DOHH2 (cell line): ENCODE measurements at regions not wholly inside any gene's neighbourhood (a gene's known extent, or its start where the extent isn't known, plus 50 kb on each side); places are given as distances from the start of the nearest gene placed in this dataset.

Experiments used
- H3F3A ChIP-seq: fragments of 200-600 bp; sonication (generic), shearing (Covaris generic); 2 replicates; pipeline ENCODE4 v1.6.0; 2016; ENCODE audit warnings: antibody characterized with exemption, mild to moderate bottlenecking; ENCODE audit not compliant: control insufficient read depth, insufficient read depth
- H3K27ac ChIP-seq: fragments of 200-600 bp; sonication (generic); 2 replicates; pipeline ENCODE4 v1.5.1; 2014; ENCODE audit warnings: low read depth, mild to moderate bottlenecking, low read length, moderate library complexity
- H3K27me3 ChIP-seq: fragments of 200-600 bp; sonication (generic); 2 replicates; pipeline ENCODE4 v1.6.1; 2014; ENCODE audit warnings: mild to moderate bottlenecking, low read length, mixed read lengths; ENCODE audit not compliant: control insufficient read depth
- H3K36me3 ChIP-seq: fragments of 200-600 bp; sonication (generic); 2 replicates; pipeline ENCODE4 v1.6.1; 2014; ENCODE audit warnings: mild to moderate bottlenecking, low read length, moderate library complexity, mixed read lengths; ENCODE audit not compliant: control insufficient read depth
- H3K4me1 ChIP-seq: fragments of 200-600 bp; sonication (generic); 2 replicates; pipeline ENCODE4 v1.6.1; 2014; ENCODE audit warnings: mild to moderate bottlenecking, low read length, mixed read lengths; ENCODE audit not compliant: control insufficient read depth
- H3K4me2 ChIP-seq: fragments of 200-600 bp; sonication (generic); 2 replicates; pipeline ENCODE4 v1.6.0; 2014; ENCODE audit warnings: mild to moderate bottlenecking, low read length, moderate library complexity
- H3K4me3 ChIP-seq: fragments of 200-600 bp; sonication (generic); 2 replicates; pipeline ENCODE4 v1.5.1; 2014; ENCODE audit warnings: mild to moderate bottlenecking, low read length, mixed read lengths
- H3K79me2 ChIP-seq: fragments of 200-600 bp; sonication (generic); 2 replicates; pipeline ENCODE4 v1.6.1; 2014; ENCODE audit warnings: mild to moderate bottlenecking, low read length, mixed read lengths; ENCODE audit not compliant: control insufficient read depth
- H3K9me2 ChIP-seq: fragments of 200-600 bp; sonication (generic); replicated peaks from 2 replicates; pipeline ENCODE4 v1.6.1; 2014; ENCODE audit warnings: mild to moderate bottlenecking, low read length, mixed read lengths; ENCODE audit not compliant: control insufficient read depth
- H3K9me3 ChIP-seq: fragments of 200-600 bp; sonication (generic); 2 replicates; pipeline ENCODE4 v1.6.1; 2014; ENCODE audit warnings: antibody characterized with exemption, low read length, mixed read lengths; ENCODE audit not compliant: control insufficient read depth, insufficient read depth
- H4K20me1 ChIP-seq: fragments of 200-600 bp; sonication (generic); 2 replicates; pipeline ENCODE4 v1.6.0; 2014; ENCODE audit warnings: low read depth, mild to moderate bottlenecking, antibody characterized with exemption, low read length, moderate library complexity; ENCODE audit not compliant: control insufficient read depth, insufficient read depth
- CTCF ChIP-seq: fragments of 200-600 bp; sonication (generic); IDR thresholded peaks from one replicate; pipeline ENCODE4 v1.5.1; 2014; ENCODE audit warnings: antibody characterized with exemption, mild to moderate bottlenecking, low read depth, low read length; ENCODE audit not compliant: poor library complexity, severe bottlenecking
- EZH2phosphoT487 ChIP-seq: fragments of 200-600 bp; sonication (generic); IDR thresholded peaks from 2 replicates; pipeline ENCODE4 v1.6.1; 2017; ENCODE audit warnings: borderline replicate concordance, mild to moderate bottlenecking, antibody characterized with exemption, low read length, moderate library complexity, mixed read lengths

GRCh38 chr21:21762855-21763254 is 764.6 kb downstream of the NCAM2 start:
- Histone ChIP-seq H3K27ac (no peak overlapping the region), H3K9me2 (no peaks in the 10 kb centered on the region; the same call in 1 of the 2 replicates), H3K4me2 (no peak overlapping the region), H3K4me3 (no peak overlapping the region), H3F3A (no peaks in the 10 kb centered on the region), H3K27me3 (no peaks in the 10 kb centered on the region), H3K36me3 (no peaks in the 10 kb centered on the region), H3K79me2 (no peaks in the 10 kb centered on the region), H4K20me1 (no peaks in the 10 kb centered on the region), H3K9me3 (no peaks in the 10 kb centered on the region), H3K4me1 (no peaks in the 10 kb centered on the region)
- TF ChIP-seq EZH2phosphoT487 (no peak), CTCF (no peak)

DNA sequence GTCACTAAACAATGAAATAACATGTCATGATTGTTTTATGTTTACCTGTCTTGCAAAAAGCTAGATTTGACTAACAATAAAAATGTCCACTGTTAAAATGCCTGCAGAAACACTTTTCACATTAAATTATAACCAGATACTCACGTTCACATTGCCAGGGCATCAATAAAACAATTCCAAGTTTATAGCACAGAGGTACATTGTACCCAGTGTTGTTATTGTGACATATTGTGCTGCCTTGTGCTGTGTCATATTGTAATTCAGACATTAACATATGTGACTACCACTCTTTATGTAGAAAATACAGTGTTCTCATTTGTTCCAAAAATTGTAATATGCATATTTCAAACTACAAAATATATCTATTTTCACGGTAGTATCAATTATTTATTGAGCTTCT is 766.1 kb downstream of the NCAM2 start:
- Histone ChIP-seq H3K79me2 (no peaks in the 10 kb centered on the region), H3K27me3 (no peaks in the 10 kb centered on the region), H3K27ac (no peak overlapping the region), H3K4me2 (no peak overlapping the region), H3F3A (no peaks in the 10 kb centered on the region), H3K9me3 (no peaks in the 10 kb centered on the region), H3K4me1 (no peaks in the 10 kb centered on the region), H3K4me3 (no peak overlapping the region), H3K36me3 (no peaks in the 10 kb centered on the region), H3K9me2 (no peaks in the 10 kb centered on the region; the same call in 1 of the 2 replicates), H4K20me1 (no peaks in the 10 kb centered on the region)
- no peak for TF ChIP-seq EZH2phosphoT487
- no peak for TF ChIP-seq CTCF

GRCh38 chr21:21767276-21767675 is 769.1 kb downstream of the NCAM2 start:
- Histone ChIP-seq H3K27ac (no peak overlapping the region), H3K79me2 (no peaks in the 10 kb centered on the region), H4K20me1 (no peaks in the 10 kb centered on the region), H3F3A (no peaks in the 10 kb centered on the region), H3K4me3 (no peak overlapping the region), H3K36me3 (no peaks in the 10 kb centered on the region), H3K4me1 (no peaks in the 10 kb centered on the region), H3K9me2 (no peaks in the 10 kb centered on the region; the same call in 1 of the 2 replicates), H3K4me2 (no peak overlapping the region), H3K27me3 (no peaks in the 10 kb centered on the region), H3K9me3 (no peaks in the 10 kb centered on the region)
- TF ChIP-seq EZH2phosphoT487 (no peak), CTCF (no peak)

GRCh38 chr21:21788591-21788990 is 790.4 kb downstream of the NCAM2 start:
- H3K4me1 ChIP-seq = no peaks in the 10 kb centered on the region
- TF ChIP-seq EZH2phosphoT487 (no peak), CTCF (no peak)
- H3K36me3 ChIP-seq = no peaks in the 10 kb centered on the region
- no peak overlapping the region for H3K4me3 ChIP-seq
- H3K9me3 ChIP-seq = no peaks in the 10 kb centered on the region; the same call in none of the 2 replicates
- no peaks in the 10 kb centered on the region for H3K9me2 ChIP-seq
- no peaks in the 10 kb centered on the region for H3F3A ChIP-seq
- H3K27me3 ChIP-seq = no peaks in the 10 kb centered on the region
- no peak overlapping the region for H3K27ac ChIP-seq
- no peak overlapping the region for H3K4me2 ChIP-seq
- no peaks in the 10 kb centered on the region for H3K79me2 ChIP-seq
- H4K20me1 ChIP-seq = no peaks in the 10 kb centered on the region
